ENCODE measurements at regions not wholly inside any gene's neighbourhood (a gene's known extent, or its start where the extent isn't known, plus 50 kb on each side); places are given as distances from the start of the nearest gene placed in this dataset.

DNA sequence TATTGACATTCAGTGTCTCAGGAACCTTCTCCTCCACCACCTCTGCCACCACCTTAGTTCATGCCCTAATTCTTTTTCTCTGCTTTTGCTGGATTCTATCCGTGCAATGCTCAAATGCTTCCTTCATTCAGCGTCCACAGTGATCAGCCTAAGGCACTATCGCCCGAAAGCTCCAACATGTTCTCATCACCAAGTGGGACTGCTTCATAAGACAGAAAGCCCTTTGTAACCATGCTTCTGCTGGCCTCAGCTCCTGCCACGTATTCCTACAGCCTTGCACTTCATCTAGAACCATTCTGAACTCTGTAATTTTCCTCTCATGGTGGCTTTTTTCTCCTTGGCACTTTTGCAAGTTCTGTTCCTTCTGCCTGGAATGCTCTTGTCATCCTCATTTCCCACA lies 222.9 kb downstream of the HNMT start:
- TF ChIP-seq CTBP1 (IDR thresholded peaks at IDR 0.05; ENCODE audit: borderline replicate concordance), result no peak
- no peak for TF ChIP-seq TARDBP (IDR thresholded peaks at IDR 0.05)
